ENCODE measurements at regions not wholly inside any gene's neighbourhood (a gene's known extent, or its start where the extent isn't known, plus 50 kb on each side); places are given as distances from the start of the nearest gene placed in this dataset.

GRCh38 chr12:131407221-131408035 lies 303.5 kb upstream of the SFSWAP start:
- no peak for TF ChIP-seq CTCF (IDR thresholded peaks at IDR 0.05)
- TF ChIP-seq POLR2A (IDR thresholded peaks at IDR 0.05): no peak

All from uterus (tissue), 2 donors.